ENCODE measurements at regions not wholly inside any gene's neighbourhood (a gene's known extent, or its start where the extent isn't known, plus 50 kb on each side); places are given as distances from the start of the nearest gene placed in this dataset.

GRCh38 chrX:125029131-125029530, 290.5 kb upstream of the TEX13C start:
- TF ChIP-seq, protein P1, sequence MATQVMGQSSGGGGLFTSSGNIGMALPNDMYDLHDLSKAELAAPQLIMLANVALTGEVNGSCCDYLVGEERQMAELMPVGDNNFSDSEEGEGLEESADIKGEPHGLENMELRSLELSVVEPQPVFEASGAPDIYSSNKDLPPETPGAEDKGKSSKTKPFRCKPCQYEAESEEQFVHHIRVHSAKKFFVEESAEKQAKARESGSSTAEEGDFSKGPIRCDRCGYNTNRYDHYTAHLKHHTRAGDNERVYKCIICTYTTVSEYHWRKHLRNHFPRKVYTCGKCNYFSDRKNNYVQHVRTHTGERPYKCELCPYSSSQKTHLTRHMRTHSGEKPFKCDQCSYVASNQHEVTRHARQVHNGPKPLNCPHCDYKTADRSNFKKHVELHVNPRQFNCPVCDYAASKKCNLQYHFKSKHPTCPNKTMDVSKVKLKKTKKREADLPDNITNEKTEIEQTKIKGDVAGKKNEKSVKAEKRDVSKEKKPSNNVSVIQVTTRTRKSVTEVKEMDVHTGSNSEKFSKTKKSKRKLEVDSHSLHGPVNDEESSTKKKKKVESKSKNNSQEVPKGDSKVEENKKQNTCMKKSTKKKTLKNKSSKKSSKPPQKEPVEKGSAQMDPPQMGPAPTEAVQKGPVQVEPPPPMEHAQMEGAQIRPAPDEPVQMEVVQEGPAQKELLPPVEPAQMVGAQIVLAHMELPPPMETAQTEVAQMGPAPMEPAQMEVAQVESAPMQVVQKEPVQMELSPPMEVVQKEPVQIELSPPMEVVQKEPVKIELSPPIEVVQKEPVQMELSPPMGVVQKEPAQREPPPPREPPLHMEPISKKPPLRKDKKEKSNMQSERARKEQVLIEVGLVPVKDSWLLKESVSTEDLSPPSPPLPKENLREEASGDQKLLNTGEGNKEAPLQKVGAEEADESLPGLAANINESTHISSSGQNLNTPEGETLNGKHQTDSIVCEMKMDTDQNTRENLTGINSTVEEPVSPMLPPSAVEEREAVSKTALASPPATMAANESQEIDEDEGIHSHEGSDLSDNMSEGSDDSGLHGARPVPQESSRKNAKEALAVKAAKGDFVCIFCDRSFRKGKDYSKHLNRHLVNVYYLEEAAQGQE (IDR thresholded peaks at IDR 0.05; ENCODE audit: insufficient read depth in 1 of 2, low read depth in 2 of 2, low read length in 2 of 2) = no peak
- no peak for TF ChIP-seq TAF1 (IDR thresholded peaks at IDR 0.05; ENCODE audit: borderline replicate concordance, insufficient read depth, low read length)
